ENCODE measurements at regions not wholly inside any gene's neighbourhood (a gene's known extent, or its start where the extent isn't known, plus 50 kb on each side); places are given as distances from the start of the nearest gene placed in this dataset.

DNA sequence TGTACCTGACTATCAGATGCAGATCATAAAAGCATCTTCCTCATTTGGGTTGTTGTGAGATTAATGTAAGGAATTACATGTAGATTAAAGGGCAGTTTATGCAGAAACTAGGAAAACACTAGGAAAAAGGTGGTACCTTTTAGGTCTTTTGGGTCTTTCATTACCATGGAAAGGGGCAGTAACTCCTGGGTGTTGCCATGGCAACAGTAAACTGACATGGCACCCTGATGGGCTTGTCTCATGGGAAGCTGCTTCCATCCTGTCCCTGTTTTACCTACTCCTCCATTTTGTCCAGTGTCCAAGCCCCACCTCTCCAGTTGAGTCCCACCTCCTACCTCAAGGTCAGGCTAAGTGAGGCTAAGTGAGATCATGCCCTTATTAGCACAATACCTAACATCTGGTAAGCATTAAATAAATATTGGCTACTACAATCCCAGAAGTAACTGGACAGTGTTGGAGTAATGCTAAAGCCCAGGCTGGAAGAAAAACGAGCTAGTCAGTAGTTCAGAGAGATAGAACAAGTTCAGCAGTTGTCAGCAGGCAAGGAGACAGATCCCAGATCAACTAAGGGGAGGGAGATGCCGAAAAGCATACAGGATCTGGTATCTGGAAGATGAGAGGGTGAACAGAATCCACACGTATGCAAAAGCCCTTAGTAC, 240.0 kb upstream of the AUTS2 start:
- no peaks in the 10 kb centered on the region for H3K27me3 ChIP-seq (replicated peaks; ENCODE audit: insufficient read depth)
- TF ChIP-seq CTCF (IDR thresholded peaks at IDR 0.05) = no peak
- H3K4me1 ChIP-seq (ENCODE audit: control insufficient read depth in 1 of 2, low read depth in 2 of 2) = no peaks in the 10 kb centered on the region
- H3K9me3 ChIP-seq = no peaks in the 10 kb centered on the region
- H3K27ac ChIP-seq = no peak overlapping the region
- DNase-seq (ENCODE audit: low spot score) (no peak), ATAC-seq (ENCODE audit: insufficient number of reproducible peaks, low FRiP score, low read depth) (no peak)
- H3K4me3 ChIP-seq = no peak overlapping the region
- no peaks in the 10 kb centered on the region for H3K36me3 ChIP-seq

- Histone ChIP-seq H3K27ac (no peak overlapping the region), H3K9me3 (no peaks in the 10 kb centered on the region), H3K4me3 (no peak overlapping the region), H3K27me3 (replicated peaks; ENCODE audit: insufficient read depth) (no peaks in the 10 kb centered on the region), H3K4me1 (ENCODE audit: control insufficient read depth in 1 of 2, low read depth in 2 of 2) (no peaks in the 10 kb centered on the region), H3K36me3 (no peaks in the 10 kb centered on the region)
- DNase-seq (ENCODE audit: low spot score) (no peak), ATAC-seq (ENCODE audit: insufficient number of reproducible peaks, low FRiP score, low read depth) (no peak)
- no peak for TF ChIP-seq CTCF (IDR thresholded peaks at IDR 0.05)
Observed at GRCh38 chr7:69359003-69359700, 239.1 kb upstream of the AUTS2 start.

DNA sequence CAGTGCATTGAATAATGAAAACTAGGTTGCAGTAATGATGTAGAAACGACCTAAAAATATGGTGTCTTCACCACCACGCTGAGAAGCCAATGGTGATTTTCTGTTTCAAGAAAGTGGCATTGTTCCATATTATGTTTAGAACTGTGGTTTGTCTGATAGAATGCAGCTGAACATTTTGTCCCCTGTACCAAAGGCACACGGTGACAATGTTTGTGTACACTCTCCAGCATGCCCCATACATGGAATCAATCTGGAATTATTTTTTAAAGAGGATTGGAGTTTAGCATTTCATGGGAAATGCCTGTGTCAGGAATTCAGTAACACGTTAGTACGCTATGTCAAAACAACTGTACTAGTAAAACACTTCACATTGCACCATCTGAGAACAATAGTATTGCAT, 237.4 kb upstream of the AUTS2 start:
- no peaks in the 10 kb centered on the region for H3K4me1 ChIP-seq (ENCODE audit: control insufficient read depth in 1 of 2, low read depth in 2 of 2)
- H3K4me3 ChIP-seq = no peak overlapping the region
- no peak overlapping the region for H3K27ac ChIP-seq
- H3K27me3 ChIP-seq (replicated peaks; ENCODE audit: insufficient read depth) = no peaks in the 10 kb centered on the region
- DNase-seq (ENCODE audit: low spot score) (no peak), ATAC-seq (ENCODE audit: insufficient number of reproducible peaks, low FRiP score, low read depth) (no peak)
- H3K36me3 ChIP-seq = no peaks in the 10 kb centered on the region
- no peak for TF ChIP-seq CTCF (IDR thresholded peaks at IDR 0.05)
- no peaks in the 10 kb centered on the region for H3K9me3 ChIP-seq

- no peak for ATAC-seq (ENCODE audit: insufficient number of reproducible peaks, low FRiP score, low read depth)
- Histone ChIP-seq H3K36me3 (no peaks in the 10 kb centered on the region), H3K9me3 (no peaks in the 10 kb centered on the region)
Observed at GRCh38 chr7:69363136-69363535, 235.1 kb upstream of the AUTS2 start.

More at GRCh38 chr7:69363136-69363535, 235.1 kb upstream of the AUTS2 start:
- DNase-seq (ENCODE audit: low spot score) = no peak
- TF ChIP-seq CTCF (IDR thresholded peaks at IDR 0.05) = no peak
- Histone ChIP-seq H3K27ac (no peak overlapping the region), H3K27me3 (replicated peaks; ENCODE audit: insufficient read depth) (no peaks in the 10 kb centered on the region), H3K4me3 (no peak overlapping the region), H3K4me1 (ENCODE audit: control insufficient read depth in 1 of 2, low read depth in 2 of 2) (peaks cover 0 to 10% of the 10 kb centered on the region in 2 donors)
